ENCODE measurements at regions not wholly inside any gene's neighbourhood (a gene's known extent, or its start where the extent isn't known, plus 50 kb on each side); places are given as distances from the start of the nearest gene placed in this dataset.

DNA sequence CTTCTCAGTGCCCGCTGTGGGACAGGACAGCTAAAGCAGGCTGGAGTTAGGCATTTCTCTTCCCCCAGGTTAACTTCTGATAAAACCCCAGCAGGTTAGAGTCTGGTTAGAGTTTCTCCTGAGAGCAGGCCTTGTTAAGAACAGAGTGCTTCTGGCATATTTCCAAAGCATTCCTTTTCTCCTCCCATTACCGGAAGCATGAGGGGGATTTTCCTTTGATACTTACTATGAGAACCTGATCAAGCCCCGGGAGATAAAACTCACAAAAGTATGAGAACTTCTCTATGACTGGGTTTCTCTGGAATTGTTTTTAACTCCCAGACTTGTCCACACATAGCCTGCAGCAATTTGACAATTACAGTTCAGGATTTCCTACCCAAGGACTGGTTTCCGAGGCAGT is 77.4 kb upstream of the MAST4 start:
- no peak for TF ChIP-seq CTCF (IDR thresholded peaks at IDR 0.05)
- no peak for TF ChIP-seq POLR2A (IDR thresholded peaks at IDR 0.05)
